Astrocyte (in vitro differentiated cells and primary cell): ENCODE measurements at regions not wholly inside any gene's neighbourhood (a gene's known extent, or its start where the extent isn't known, plus 50 kb on each side); places are given as distances from the start of the nearest gene placed in this dataset.

Experiments
- CTCF ChIP-seq: IDR thresholded peaks from 2 replicates; pipeline ENCODE4 v1.5.1; 2011; ENCODE audit warnings: low read depth, mild to moderate bottlenecking, inconsistent platforms, low read length, moderate library complexity; ENCODE audit not compliant: insufficient read depth
- EZH2 ChIP-seq: IDR thresholded peaks from 2 replicates; pipeline ENCODE4 v1.6.1; 2012; ENCODE audit warnings: mild to moderate bottlenecking, low read length, inconsistent platforms; ENCODE audit not compliant: insufficient read depth

GRCh38 chr7:159218607-159219006 lies 73.9 kb upstream of the VIPR2 start:
- TF ChIP-seq CTCF = no peak
- no peak for TF ChIP-seq EZH2
